Small intestine (tissue), 7 donors: ENCODE measurements at regions not wholly inside any gene's neighbourhood (a gene's known extent, or its start where the extent isn't known, plus 50 kb on each side); places are given as distances from the start of the nearest gene placed in this dataset.

Source experiments
- DNase-seq, 2 donors: peaks; one replicate each; pipeline versions ENCODE4 v3.0.0 to v3.0.0-alpha.2; 2013
- FAIRE-seq: peaks from 2 replicates; lab custom pipeline; 2012; peaks lifted over from hg19 to GRCh38; lab: Jason Lieb, UNC
- H3K27ac ChIP-seq, 3 donors: one replicate each; pipeline ENCODE4 v1.5.1; 2013; ENCODE audit warnings: low read length in 2 of 3, mild to moderate bottlenecking in 2 of 3, control low read depth in 1 of 3, inconsistent platforms in 1 of 3, low read depth in 1 of 3, moderate library complexity in 1 of 3
- H3K27me3 ChIP-seq, 3 donors: one replicate each; pipeline ENCODE4 v1.6.1; 2013; ENCODE audit warnings: low read length in 3 of 3, inconsistent platforms in 1 of 3; ENCODE audit not compliant: control insufficient read depth in 3 of 3, insufficient read depth in 3 of 3
- H3K36me3 ChIP-seq, 3 donors: one replicate each; pipeline ENCODE4 v1.6.1; 2013; ENCODE audit warnings: low read length in 3 of 3, inconsistent platforms in 1 of 3, low read depth in 1 of 3, mild to moderate bottlenecking in 1 of 3, moderate library complexity in 1 of 3; ENCODE audit not compliant: control insufficient read depth in 3 of 3, insufficient read depth in 2 of 3
- H3K4me1 ChIP-seq, 3 donors: one replicate each; pipeline ENCODE4 v1.6.1; 2013; ENCODE audit warnings: low read length in 2 of 3, inconsistent platforms in 1 of 3, low read depth in 1 of 3, mild to moderate bottlenecking in 1 of 3, moderate library complexity in 1 of 3; ENCODE audit not compliant: control insufficient read depth in 3 of 3, insufficient read depth in 2 of 3
- H3K4me3 ChIP-seq, 3 donors: one replicate each; pipeline ENCODE4 v1.5.1; 2013; ENCODE audit warnings: low read length in 3 of 3, control low read depth in 1 of 3, inconsistent platforms in 1 of 3, low read depth in 1 of 3, mild to moderate bottlenecking in 1 of 3, moderate library complexity in 1 of 3
- H3K9me3 ChIP-seq, 2 donors: one replicate each; pipeline ENCODE4 v1.6.1; 2013; ENCODE audit warnings: low read depth in 1 of 2, low read length in 1 of 2; ENCODE audit not compliant: control insufficient read depth in 2 of 2, insufficient read depth in 1 of 2
- WGBS, 3 donors: extraction: QIAGEN DNeasy Blood & Tissue Kit; methylation state at CpG; one replicate each; pipeline ENCODE4 v1.1.7; 2013; 5-methylcytosine and 5-hydroxymethylcytosine counted together
- donor health status: healthy with polysubstance abuse.
- donor health status: control.
- donor health status: control.
- donor health status: Bipolar disorder and iron deficiency.
- donor health status: healthy.

GRCh38 chr3:194270627-194271459 is 80.3 kb downstream of the CPN2 start:
- FAIRE-seq (no peak), DNase-seq (peak; percentile 50 to 71)
- Histone ChIP-seq H3K36me3 (no peaks in the 10 kb centered on the region), H3K9me3 (no peaks in the 10 kb centered on the region), H3K4me3 (no peak overlapping the region), H3K4me1 (peaks cover 0 to 29% (median 0%) of the 10 kb centered on the region in 3 donors), H3K27ac (peak overlapping the region in 2 of 3 donors; percentile 58 to 63), H3K27me3 (no peaks in the 10 kb centered on the region)
- WGBS, 3 donors, result 62 to 70% (median 64%) methylated on average over 19 of the region's 19 CpGs

- peak overlapping the region in 1 of 3 donors; percentile 58 for H3K27ac ChIP-seq
- no peaks in the 10 kb centered on the region for H3K9me3 ChIP-seq
- peaks cover 0 to 23% (median 0%) of the 10 kb centered on the region in 3 donors for H3K4me1 ChIP-seq
- FAIRE-seq (no peak), DNase-seq (no peak)
- H3K36me3 ChIP-seq, result no peaks in the 10 kb centered on the region
- H3K27me3 ChIP-seq, result no peaks in the 10 kb centered on the region
- WGBS, 3 donors, result 78 to 85% (median 79%) methylated on average over 15 of the region's 15 CpGs
- no peak overlapping the region for H3K4me3 ChIP-seq
Observed at GRCh38 chr3:194271460-194272035, 79.6 kb downstream of the CPN2 start.

- peaks cover 0 to 23% (median 0%) of the 10 kb centered on the region in 3 donors for H3K4me1 ChIP-seq
- DNase-seq, result no peak
- no peak overlapping the region for H3K4me3 ChIP-seq
- H3K36me3 ChIP-seq, result no peaks in the 10 kb centered on the region
- FAIRE-seq, result no peak
- H3K27ac ChIP-seq, result no peak overlapping the region
- no peaks in the 10 kb centered on the region for H3K27me3 ChIP-seq
- H3K9me3 ChIP-seq, result no peaks in the 10 kb centered on the region
- WGBS, 3 donors, result 88 to 93% (median 91%) methylated on average over 11 of the region's 11 CpGs
Observed at GRCh38 chr3:194272221-194272620, 78.9 kb downstream of the CPN2 start.

- Histone ChIP-seq H3K9me3 (no peaks in the 10 kb centered on the region), H3K27ac (no peak overlapping the region), H3K4me1 (peaks cover 0 to 28% (median 0%) of the 10 kb centered on the region in 3 donors), H3K36me3 (no peaks in the 10 kb centered on the region), H3K27me3 (no peaks in the 10 kb centered on the region), H3K4me3 (no peak overlapping the region)
- WGBS, 3 donors, result 87 to 91% (median 90%) methylated on average over 31 to 32 of the region's 32 CpGs
- no peak for DNase-seq
- FAIRE-seq, result no peak
Observed at GRCh38 chr3:194272861-194273742, 78.0 kb downstream of the CPN2 start.

GRCh38 chr3:194273743-194274310 is 77.3 kb downstream of the CPN2 start:
- Histone ChIP-seq H3K36me3 (no peaks in the 10 kb centered on the region), H3K27ac (no peak overlapping the region), H3K4me3 (no peak overlapping the region), H3K9me3 (no peaks in the 10 kb centered on the region), H3K27me3 (no peaks in the 10 kb centered on the region), H3K4me1 (peaks cover 0 to 33% (median 0%) of the 10 kb centered on the region in 3 donors)
- DNase-seq (no peak), FAIRE-seq (no peak)
- WGBS, 3 donors, result 85 to 92% (median 88%) methylated on average over 7 of the region's 7 CpGs

GRCh38 chr3:194274424-194275085 is 76.6 kb downstream of the CPN2 start:
- Histone ChIP-seq H3K9me3 (no peaks in the 10 kb centered on the region), H3K27ac (no peak overlapping the region), H3K27me3 (no peaks in the 10 kb centered on the region), H3K4me1 (peaks cover 0 to 30% (median 0%) of the 10 kb centered on the region in 3 donors), H3K36me3 (no peaks in the 10 kb centered on the region), H3K4me3 (no peak overlapping the region)
- FAIRE-seq, result no peak
- 67 to 84% (median 76%) methylated on average over 4 of the region's 4 CpGs for WGBS, 3 donors
- DNase-seq, result no peak

- H3K4me3 ChIP-seq, result no peak overlapping the region
- no peak for DNase-seq
- no peak overlapping the region for H3K27ac ChIP-seq
- 73 to 81% (median 78%) methylated on average over 8 of the region's 8 CpGs for WGBS, 3 donors
- H3K27me3 ChIP-seq, result no peaks in the 10 kb centered on the region
- no peaks in the 10 kb centered on the region for H3K36me3 ChIP-seq
- no peaks in the 10 kb centered on the region for H3K9me3 ChIP-seq
- H3K4me1 ChIP-seq, result peaks cover 0 to 25% (median 0%) of the 10 kb centered on the region in 3 donors
- FAIRE-seq, result no peak
Observed at GRCh38 chr3:194275291-194275690, 75.8 kb downstream of the CPN2 start.
